Inflammatory macrophage (primary cell): ENCODE measurements at regions not wholly inside any gene's neighbourhood (a gene's known extent, or its start where the extent isn't known, plus 50 kb on each side); places are given as distances from the start of the nearest gene placed in this dataset.

ENCODE experiments used
- DNase-seq, 2 donors: peaks; one replicate each; pipeline ENCODE4 v3.0.0-alpha.2; 2020 to 2022

DNA sequence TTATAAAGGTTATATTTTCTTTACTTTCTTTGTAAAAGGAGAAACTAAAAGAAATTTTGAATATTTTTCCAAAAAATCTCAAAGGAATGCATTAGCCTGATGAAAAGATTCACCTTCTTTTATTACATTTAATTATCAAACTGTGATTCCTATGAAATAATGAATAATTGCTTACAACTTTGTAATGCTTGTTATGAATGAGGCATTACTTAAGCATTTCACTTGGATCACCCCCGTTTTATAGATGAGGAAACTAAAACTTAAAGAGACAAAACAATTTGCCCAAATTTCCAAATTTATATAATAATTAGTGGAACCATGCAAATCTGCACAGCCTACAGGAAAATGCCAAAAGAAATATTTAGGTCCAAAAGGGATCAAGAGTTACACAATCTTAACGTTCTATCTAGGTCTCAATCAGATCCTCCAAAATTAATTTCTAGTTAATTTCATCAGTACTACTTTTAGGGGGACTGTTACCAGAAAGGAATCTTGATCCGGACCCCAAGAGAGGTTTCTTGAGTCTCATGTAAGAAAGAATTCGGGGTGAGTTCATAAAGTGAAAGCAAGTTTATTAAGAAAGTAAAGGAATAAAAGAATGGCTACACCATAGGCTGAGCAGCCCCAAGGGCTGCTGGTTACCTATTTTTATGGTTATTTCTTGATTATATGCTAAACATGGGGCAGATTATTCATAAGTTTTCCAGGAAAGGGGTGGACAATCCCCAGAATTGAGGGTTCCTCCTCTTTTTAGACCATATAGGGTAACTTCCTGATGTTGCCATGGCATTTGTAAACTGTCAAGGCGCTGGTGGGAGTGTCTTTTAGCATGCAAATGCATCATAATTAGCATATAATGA, 288.0 kb downstream of the ADGB start:
- peak; percentile 12 to 49 for DNase-seq

DNA sequence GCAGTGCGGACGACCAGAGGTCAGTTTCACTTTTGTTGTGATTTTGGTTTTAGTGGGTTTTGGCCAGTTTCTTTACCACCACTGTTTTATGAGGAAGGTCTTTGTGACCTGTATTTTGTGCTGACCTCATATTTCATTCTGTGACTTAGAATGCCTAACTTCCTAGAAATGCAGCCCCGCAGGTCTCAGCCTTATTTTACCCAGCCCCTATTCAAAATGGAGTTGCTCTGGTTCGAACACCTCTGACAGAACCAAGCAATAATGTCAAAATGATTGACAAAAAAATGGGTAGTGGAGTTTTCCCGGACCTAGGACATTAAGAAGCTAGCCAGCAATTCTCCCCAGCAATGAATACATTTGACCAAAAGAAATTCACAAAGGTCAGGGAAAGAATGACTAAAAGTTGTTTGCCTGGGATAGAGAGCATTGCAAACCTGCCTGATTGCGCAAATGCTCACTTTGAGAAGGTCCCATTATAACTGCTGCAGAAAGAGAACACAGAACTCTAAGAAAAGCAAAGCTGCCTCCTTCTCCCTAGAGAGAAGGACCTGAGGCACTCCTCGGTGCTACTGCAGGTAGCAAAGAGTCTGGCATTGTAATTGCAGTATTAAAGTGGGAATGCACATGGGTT, 288.8 kb downstream of the ADGB start:
- DNase-seq, result no peak

DNA sequence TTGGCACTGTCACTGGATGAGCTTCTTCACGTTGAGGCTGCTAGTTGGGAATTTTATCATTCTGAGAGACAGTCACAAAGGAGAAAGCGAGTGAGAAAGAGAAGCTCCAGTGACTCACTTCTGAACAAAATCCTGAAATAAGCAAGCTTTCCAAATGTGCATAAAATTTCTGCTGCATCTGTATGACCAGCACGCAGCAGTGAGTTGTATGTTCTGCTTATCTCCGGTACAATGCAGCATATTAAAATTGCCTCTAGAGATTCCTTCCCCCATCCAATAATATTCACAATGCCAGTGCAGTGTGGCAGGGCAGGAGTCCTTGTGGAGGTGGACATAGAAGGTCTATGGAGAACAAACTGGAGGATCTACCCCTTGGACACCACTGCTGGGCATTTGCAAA, 290.5 kb downstream of the ADGB start:
- no peak for DNase-seq

DNA sequence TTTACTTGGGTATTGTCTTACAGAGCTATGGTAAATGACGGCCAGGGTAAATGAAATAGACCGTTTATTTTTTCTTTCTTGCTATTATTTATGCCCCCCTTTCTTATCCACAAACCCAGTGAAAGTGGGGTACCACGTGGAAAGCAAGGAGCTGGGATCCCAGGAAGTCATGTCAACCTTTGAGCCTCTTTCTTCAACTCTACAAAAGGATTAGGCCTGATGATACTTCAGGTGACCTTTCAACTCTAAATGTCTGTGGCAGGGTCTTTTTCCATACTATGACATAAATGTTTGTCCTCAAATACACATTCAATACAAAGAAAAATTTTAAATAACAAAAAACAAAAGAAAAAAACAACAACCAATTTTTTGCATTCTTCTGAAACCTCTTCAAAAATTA, 291.4 kb downstream of the ADGB start:
- DNase-seq, result no peak

DNA sequence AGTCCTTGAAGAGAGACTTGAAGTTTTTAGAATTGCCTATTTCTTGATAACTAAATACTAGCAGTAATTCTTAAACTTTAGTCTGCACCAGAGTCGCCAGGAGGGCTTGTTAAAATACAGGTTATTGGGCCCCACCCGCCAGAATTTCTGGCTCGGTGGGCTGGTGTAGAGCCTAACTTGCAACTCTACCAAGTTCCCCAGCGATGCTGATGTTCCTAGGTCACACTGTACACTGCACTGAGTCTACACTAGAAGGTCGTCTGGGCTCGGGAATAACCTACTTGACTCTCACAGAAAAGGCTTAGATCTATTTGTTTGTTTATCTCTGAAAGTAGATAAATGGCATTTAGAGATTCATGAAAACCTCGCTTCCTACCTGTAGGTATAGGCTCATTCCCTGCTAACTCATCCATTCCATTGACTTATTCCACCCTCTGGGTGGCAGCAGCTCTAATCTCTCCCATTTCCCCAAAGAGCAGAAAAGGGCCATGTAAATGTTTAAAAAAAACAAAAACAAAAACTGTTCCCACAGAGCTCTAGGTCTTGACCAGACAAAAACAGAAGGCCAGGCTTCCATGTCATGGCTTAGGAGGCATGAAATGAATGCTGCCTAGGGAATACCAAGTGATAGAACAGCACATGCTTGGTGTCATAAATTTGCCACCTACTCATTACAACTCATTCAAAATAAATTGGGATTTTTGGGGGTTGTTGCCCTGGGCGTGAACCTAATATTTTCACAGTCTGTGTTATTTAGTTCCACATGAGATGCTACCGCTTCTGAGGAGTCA, 292.1 kb downstream of the ADGB start:
- peak in 1 of 2 donors; percentile 23 for DNase-seq

DNA sequence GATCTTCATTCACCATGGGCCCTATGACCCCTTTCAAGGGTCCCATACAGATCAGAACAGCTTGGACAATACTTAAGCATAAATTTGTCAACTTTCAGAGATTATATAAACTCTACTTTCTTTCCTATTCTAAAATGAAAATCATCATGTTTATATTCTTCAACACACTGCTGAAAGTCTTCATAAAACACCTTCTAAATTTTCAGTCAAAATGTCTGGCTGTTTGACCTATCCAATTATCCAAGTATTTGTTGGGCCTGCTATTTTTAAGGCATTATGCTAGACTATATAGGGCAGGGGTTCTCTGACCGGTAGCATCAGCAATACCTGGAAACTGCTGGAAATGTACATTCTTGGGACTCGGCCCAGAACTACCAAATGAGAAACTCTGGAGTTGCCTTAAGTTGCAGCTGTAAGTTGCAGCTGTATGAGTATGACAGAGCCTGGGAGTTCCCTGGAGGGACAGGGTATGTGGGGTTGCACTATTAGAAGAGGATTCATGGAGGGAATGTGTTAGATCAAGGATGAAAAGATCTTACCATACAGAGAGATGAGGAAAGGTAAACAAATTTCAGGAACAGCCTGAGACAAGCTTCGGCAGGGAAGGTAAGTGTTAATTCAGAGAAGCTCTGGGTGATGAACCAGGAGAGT, 293.0 kb downstream of the ADGB start:
- DNase-seq, result no peak

DNA sequence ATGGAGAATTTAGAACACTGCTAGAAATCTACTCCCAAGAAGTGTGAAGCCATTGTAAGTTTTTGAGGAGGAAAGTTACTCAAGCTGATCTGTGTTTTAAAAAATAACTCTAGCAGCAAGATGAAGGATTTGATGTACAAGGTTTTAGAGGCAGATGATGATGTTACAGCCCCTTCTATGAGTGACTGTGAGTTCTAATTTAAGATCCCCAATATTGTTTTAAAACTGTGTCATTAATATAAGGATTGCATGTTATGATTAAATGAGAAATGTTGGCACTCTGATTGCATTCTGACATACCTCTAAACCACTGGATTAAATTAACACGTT, 293.5 kb downstream of the ADGB start:
- no peak for DNase-seq

DNA sequence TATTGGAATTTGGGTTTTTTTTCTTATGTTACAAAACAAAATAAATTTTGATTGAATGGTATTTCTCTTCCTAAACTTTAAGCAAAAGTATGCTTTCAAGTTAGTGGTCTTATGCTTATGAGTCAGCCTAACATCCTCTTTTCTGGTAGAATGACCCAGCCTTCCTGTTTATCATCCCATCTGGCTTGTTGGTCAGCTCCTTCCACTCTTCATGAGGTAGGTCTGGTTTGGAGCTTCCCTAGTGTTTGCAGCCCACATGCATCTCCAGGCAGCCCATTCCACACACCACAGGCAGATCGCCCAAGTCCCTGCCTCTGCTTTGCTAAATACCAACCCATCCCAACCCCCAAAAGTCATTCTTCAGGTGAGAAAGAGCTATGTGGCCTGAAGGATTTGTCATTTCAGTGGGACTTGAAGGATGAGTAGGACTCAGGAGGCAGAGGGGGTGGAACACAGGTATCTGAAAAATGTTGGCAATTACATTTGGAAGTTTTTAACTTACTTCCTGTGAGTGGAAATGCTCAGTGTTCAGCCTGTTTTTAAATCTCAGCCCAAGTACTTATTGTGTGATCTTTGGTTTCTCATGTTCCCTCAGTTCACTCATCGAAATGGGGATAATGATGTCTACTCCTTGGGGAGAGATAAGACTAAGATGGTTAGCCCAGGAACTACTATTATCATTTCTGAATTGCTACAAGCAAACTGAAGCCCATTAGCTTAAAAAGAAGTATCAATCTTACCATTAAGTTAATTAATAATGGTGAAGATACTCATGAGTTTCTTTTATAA, 294.0 kb downstream of the ADGB start:
- DNase-seq, result peak; percentile 87 to 90

DNA sequence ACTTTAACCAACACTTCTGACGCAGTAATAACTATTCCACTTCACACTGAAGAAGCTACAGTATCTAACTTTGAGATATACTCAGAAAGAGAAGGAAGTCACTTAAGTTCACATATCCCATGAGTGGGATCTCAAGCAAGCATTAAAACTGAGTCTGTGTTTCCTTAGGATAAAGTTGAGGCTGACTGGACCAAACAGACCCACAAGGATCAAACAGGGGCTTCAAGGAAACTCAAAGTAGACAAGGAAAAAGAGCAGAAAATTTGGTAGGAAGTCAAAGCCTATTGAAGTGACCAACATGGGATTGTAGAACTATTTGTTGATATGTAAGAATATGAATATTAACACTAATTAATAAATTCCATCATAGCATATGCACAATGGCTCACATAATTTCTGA, 294.9 kb downstream of the ADGB start:
- DNase-seq, result no peak

DNA sequence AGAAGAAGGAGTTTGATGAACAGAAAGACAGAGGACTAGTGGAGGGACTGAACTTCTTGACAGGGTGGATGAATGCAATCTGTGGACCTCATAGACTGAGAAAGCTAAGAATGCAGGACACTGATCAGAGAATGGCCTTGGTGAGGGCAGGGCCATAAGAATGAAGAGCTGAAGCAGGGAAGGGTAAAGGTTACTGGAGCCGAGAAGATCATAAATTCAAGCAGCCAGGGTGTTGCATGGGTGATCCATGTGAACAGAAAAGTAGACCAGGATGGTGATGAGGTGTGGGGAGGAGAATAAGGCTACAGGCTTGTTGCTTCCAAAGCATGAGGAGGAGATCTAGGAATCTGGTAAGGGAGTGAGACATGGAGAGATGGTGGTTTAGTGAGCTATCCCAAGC, 295.9 kb downstream of the ADGB start:
- no peak for DNase-seq

DNA sequence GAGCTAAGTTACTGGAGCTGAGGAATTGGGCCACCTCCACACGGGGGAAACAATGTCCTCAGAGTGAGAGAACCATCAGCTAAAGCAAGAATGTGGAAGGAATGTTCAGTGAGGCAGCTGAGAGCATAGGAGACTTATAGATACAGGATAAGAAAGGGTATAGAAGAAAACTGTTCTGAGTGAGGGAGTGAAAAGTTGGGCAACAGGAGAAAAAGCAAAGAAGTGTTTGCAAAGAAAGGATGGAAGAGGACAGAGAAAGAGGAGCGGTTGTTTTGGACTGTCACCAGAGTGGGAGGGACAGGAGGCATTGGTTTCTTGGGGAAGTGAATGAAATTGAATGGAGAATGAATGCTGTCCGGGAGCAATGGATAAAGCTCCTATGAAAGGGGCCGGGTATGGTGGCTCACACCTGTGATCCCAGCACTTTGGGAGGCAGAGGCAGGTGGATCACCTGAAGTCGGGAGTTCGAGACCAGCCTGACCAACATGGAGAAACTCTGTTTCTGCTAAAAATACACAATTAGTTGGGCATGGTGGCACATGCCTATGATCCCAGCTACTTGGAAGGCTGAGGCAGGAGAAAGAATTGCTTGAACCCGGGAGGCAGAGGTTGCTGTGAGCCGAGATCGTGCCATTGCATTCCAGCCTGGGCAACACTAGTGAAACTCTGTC, 296.5 kb downstream of the ADGB start:
- no peak for DNase-seq

DNA sequence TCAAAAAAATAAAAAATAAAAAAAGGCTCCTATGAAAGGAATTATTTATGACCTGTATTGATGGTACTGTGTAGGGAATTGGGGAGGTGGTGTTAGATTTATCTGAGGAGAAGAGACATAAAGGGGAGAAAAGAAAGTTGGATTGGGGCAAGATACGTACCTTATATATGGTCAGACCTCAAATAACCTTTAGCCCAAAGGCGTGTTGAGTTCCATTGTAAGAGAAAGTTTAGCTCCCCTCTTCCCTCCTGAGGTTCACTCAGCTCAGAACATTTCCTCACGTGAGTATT, 296.9 kb downstream of the ADGB start:
- DNase-seq, result no peak

DNA sequence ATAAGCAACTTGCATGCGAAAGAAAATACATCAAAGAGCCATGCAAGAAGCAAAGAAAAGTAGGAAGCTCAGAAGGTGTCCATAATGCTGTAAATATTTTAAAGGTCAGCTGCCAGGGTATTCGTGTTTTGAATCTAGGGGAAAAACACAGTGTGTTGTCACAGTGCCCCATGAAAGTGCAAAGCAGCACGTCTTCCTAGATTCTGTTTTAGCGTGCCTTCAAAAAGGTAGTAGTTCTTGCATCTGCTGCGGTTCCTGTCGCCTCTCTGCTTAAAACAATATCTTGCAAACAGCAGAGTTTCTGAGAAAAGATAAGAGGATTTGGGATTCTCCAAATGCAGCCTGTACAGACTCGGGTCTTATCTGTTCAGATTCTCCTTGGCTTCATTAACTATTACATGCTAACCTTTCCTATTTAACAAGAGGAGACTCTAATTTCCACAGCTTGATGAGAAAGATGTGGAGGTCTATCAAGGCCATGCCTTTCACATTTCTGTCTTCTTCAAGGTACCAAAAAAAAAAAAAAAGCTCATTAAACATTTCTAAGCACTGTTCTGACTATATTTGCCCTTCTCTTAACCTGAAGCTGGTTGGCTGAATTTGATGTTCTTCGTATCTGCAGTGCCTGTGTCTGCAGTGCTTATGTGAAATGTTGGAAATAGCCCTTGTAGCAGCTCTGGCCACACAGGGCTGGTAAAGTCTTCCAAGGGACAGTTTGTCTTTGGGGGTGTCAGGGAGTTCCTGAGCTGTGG, 297.5 kb downstream of the ADGB start:
- no peak for DNase-seq

DNA sequence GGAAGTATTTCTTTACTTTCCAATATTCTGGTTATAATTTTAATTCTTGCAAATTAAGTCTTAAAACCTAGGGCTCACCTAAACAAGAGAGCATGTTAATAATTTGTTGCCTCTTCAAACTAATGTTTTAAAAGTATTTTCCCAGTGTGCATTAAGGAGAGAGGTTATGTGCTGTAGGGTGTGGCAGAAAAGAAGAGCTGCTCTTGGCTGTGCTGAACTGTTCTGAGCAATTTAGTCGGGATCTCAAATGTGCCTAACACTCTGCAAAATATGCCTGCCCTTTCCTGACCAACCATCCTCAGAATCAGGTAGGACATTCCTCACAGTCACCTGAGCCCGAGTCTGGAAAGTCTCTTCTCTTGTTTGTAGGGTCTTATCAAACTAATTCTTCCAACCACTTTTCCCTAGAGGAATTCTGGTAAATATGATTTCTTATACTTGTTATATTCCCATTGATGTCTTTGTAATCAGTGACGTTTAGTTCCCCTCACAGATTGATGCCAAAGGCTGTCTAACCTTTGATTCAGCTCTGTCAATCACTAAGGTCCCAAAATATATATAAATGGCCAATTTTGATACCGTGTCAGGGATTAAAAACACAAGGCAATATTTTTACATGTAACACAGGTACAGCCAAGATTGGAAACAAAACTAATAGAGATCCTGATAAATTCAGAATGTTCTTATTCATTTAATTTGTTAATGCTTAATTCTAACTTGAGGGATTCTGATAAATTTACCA, 298.4 kb downstream of the ADGB start:
- DNase-seq, result no peak

DNA sequence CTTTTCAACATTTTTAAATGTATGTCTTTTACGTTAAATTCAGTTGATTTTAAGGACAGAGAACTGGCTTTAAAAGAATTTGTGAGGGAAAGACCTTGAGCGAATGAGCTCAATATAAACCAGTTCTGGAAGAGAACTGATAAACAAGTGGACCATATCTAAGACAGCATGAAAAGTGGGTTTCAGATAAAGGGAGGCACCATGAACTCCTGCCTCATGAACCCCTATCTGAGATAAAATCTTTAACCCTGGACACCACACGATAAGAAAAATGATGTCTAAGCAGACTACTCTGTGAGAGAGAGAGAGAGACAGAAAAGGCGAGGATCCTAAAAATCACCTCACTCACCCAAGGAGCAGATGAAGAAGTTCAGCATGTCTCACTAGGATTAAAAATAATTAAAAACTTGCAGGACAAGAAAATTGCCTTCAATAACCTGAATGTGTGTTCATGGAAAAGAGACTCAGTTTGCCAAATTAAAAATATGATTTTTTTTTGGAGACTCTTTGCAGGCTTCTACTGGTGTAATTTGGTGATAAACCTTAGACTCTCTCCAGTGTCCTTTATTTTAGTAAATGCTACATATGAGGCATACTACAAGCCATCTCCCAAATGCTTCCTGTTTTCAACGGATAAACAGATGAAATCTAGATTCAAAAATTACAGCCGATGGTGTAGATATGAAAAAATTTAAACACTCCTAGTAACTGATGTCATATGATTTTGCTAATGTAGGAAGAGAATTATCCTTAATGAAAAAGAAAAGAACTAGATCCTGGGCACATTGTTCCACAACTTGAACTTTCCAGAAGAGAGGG, 299.5 kb downstream of the ADGB start:
- no peak for DNase-seq

DNA sequence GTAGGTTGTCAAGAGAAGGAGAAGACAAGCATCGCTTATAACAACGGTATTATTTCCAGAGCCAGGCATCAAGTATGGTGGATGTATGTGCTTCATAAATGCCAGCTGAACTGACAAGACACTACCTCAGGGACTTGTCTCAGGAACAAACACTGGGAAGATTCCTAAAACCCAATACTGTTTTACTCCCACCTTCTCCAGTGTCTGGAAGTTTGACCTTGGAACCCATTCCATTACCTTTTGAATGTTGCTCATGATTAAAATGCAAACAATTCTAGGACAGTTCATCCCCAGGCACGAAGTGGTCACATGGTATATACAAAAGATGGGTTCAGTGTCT, 300.1 kb downstream of the ADGB start:
- DNase-seq, result no peak

DNA sequence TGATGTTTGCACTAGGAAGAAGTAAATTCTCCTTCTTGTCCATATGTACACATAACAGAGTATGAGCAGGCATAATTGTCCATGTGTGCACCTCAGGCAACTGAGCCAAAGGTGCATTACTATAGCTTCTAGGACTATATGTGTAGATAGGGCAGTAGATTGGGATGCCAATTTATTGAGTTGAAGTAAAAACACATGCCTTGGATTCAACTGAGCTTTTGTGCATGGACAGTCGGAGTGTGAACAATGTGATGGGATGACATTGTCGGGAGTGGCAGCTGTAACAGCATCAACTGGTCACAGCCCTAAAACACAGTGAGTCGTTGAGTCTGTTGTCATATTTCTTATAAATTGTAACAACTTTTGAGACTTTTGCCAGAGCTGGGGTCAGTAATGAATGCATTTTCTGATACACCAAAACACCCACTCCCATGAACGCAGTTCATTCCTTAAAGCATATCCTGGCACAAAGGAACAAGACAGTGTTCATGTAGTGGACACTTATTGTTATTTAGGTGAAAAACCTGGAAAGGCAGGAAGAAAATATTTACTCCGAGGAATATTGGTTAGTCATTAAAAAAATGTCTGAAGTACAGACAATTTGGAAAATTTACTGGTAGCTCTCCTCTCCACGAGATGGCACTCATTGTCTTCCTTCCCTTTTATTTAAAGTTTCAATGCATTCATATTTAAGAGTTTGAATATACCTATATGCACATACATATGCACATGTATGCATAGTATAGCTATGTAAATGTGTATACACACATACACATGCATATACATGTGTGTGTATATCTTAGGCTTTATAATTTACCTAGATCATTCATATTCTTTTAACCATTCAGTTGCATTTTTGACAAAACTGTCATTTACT, 302.0 kb upstream of the STXBP5 start:
- peak; percentile 34 to 62 for DNase-seq

DNA sequence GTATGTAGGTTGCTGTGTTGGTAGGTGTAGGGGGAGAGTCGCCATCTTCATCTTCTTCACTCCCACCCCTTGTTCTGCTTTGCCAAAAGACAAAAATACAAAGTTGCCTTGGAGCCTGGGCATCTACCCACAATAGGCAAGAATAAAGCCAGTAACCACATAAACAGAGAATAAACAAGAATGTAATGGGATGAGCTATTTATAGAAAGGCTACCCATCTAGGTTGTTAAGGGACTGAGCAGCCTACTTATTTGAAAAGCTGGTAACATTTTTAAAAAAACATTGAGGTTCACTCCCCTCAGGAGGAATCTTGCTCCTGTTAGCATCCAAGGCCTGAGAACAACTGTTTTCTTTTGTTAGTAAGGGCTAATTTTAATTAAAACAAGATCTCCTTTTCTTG, 301.4 kb upstream of the STXBP5 start:
- DNase-seq, result no peak

DNA sequence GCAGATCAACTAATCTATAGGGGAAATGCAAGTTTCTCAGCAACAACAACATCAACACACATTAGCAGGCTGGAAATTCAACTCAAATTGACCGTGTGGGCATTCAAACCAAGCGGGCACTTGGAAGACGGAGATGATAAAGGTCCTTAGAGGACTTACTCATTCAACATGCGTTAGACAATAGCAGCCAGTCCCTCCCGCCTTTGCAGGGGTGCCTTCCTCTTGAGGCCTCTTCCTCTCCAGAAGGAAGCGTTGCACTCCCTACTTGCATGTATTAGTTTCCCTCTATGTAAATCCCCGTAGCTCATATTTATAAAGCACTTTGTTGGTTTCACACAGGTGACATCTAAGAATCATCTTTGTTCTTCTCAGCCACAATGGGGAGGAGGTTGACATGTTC, 300.8 kb upstream of the STXBP5 start:
- peak; percentile 46 to 54 for DNase-seq
